Germinal center (tissue), 1 donor: ENCODE measurements at regions not wholly inside any gene's neighbourhood (a gene's known extent, or its start where the extent isn't known, plus 50 kb on each side); places are given as distances from the start of the nearest gene placed in this dataset.
"Not testable (repeated sequence)": the region's sequence is repeated elsewhere in the genome, so short reads cannot be mapped to it uniquely, and the experiment has no call there.

ENCODE experiments used
- DNase-seq: peaks from one replicate; pipeline ENCODE4 v3.0.0; 2012; ENCODE audit warnings: mixed read lengths, low spot score

GRCh38 chr2:237196866-237197618 is 111.4 kb downstream of the COPS8 start:
- no peak for DNase-seq

- DNase-seq, result no peak
Measured at GRCh38 chr2:237198164-237198855, 112.6 kb downstream of the COPS8 start.

GRCh38 chr2:237199082-237199481 is 113.4 kb downstream of the COPS8 start:
- DNase-seq, result no peak

- DNase-seq, result no peak
Measured at GRCh38 chr2:237199577-237199976, 113.9 kb downstream of the COPS8 start.

GRCh38 chr2:237200462-237200861 is 114.8 kb downstream of the COPS8 start:
- DNase-seq, result no peak

GRCh38 chr2:237201461-237202287 is 116.0 kb downstream of the COPS8 start:
- no peak for DNase-seq

- DNase-seq, result no peak
Measured at GRCh38 chr2:237202288-237203030, 116.8 kb downstream of the COPS8 start.

GRCh38 chr2:237205043-237205541 is 119.4 kb downstream of the COPS8 start:
- DNase-seq, result no peak

- no peak for DNase-seq
Measured at GRCh38 chr2:237205561-237205971, 119.9 kb downstream of the COPS8 start.

- DNase-seq, result no peak
Measured at GRCh38 chr2:237207646-237208045, 122.0 kb downstream of the COPS8 start.

- no peak for DNase-seq
Measured at GRCh38 chr2:237208373-237209260, 122.9 kb downstream of the COPS8 start.

GRCh38 chr2:237209885-237210284 is 124.2 kb downstream of the COPS8 start:
- no peak for DNase-seq

- no peak for DNase-seq
Measured at GRCh38 chr2:237210297-237210696, 124.6 kb downstream of the COPS8 start.

- no peak for DNase-seq
Measured at GRCh38 chr2:237210763-237211162, 125.1 kb downstream of the COPS8 start.

GRCh38 chr2:237212356-237213279 is 126.9 kb downstream of the COPS8 start:
- DNase-seq, result not testable (repeated sequence)

- no peak for DNase-seq
Measured at GRCh38 chr2:237213315-237214022, 127.8 kb downstream of the COPS8 start.

GRCh38 chr2:237214030-237214675 is 128.5 kb downstream of the COPS8 start:
- DNase-seq, result no peak

- DNase-seq, result no peak
Measured at GRCh38 chr2:237214963-237215362, 129.3 kb downstream of the COPS8 start.
